B cell (primary cell): ENCODE measurements at regions not wholly inside any gene's neighbourhood (a gene's known extent, or its start where the extent isn't known, plus 50 kb on each side); places are given as distances from the start of the nearest gene placed in this dataset.

Source experiments
- ATAC-seq: fragments of 200-7000 bp; cut with Tn5 transposase; one replicate; pipeline ENCODE4 v1.10.0; 2021; ENCODE audit warnings: low read depth, mild to moderate bottlenecking, moderate number of reproducible peaks, moderate library complexity
- CTCF ChIA-PET: fragments of 350-600 bp; sonication (Branson Sonifier 250); formaldehyde crosslinking; loops from one replicate; lab custom pipeline; 2021; ENCODE audit warnings: antibody characterized with exemption, inconsistent platforms; lab: Charles Lee
- POLR2A ChIA-PET: fragments of 350-600 bp; sonication (Branson Sonifier 250); formaldehyde crosslinking; loops from one replicate; lab custom pipeline; 2021; ENCODE audit warnings: antibody characterized with exemption; lab: Charles Lee
- DNase-seq: peaks from one replicate; pipeline ENCODE4 v3.0.0; 2013
- H2AFZ ChIP-seq: 2 replicates; pipeline ENCODE4 v1.6.1; 2012; ENCODE audit warnings: mild to moderate bottlenecking, low read depth, low read length; ENCODE audit not compliant: insufficient read depth, poor library complexity, severe bottlenecking
- H3K27ac ChIP-seq, 2 donors: 1 replicate in 1 of 2; 2 replicates in 1 of 2; pipeline ENCODE4 v1.5.1; 2012 to 2013; ENCODE audit warnings: low read length in 2 of 2, mild to moderate bottlenecking in 2 of 2, moderate library complexity in 1 of 2
- H3K27me3 ChIP-seq, 4 experiments: fragments of 200-600 bp in 1 of 4; sonication (generic) in 1 of 4; replicated peaks in 1 of 4; 1 replicate in 2 of 4; 2 replicates in 2 of 4; pipeline versions ENCODE4 v1.6.1 to v1.7.0; 2013 to 2016; ENCODE audit warnings: low read length in 3 of 4, mild to moderate bottlenecking in 2 of 4, mixed read lengths in 1 of 4, moderate library complexity in 1 of 4; ENCODE audit not compliant: insufficient read depth in 4 of 4, control insufficient read depth in 3 of 4; ENCODE audit errors: control extremely low read depth in 1 of 4
- H3K36me3 ChIP-seq, 2 experiments: replicated peaks in 1 of 2; 1 replicate in 1 of 2; 2 replicates in 1 of 2; pipeline versions ENCODE4 v1.6.1 to v1.7.1; 2013; ENCODE audit warnings: low read length in 1 of 2; ENCODE audit not compliant: insufficient read depth in 2 of 2, control insufficient read depth in 1 of 2; ENCODE audit errors: control extremely low read depth in 1 of 2, extremely low read depth in 1 of 2
- H3K4me1 ChIP-seq, 2 donors: fragments of 200-600 bp in 1 of 2; sonication (generic) in 1 of 2; 1 replicate in 1 of 2; 2 replicates in 1 of 2; pipeline versions ENCODE4 v1.5.1 to v1.6.1; 2013 to 2017; ENCODE audit warnings: low read length in 2 of 2; ENCODE audit not compliant: control insufficient read depth in 2 of 2, insufficient read depth in 2 of 2
- H3K4me2 ChIP-seq: replicated peaks from 2 replicates; pipeline ENCODE3; 2012; ENCODE audit warnings: mild to moderate bottlenecking, low read depth, low read length; ENCODE audit not compliant: poor library complexity, severe bottlenecking
- H3K4me3 ChIP-seq, 5 experiments: fragments of 200-600 bp in 1 of 5; sonication (generic) in 1 of 5; 1 replicate in 3 of 5; 2 replicates in 2 of 5; pipeline versions ENCODE4 v1.5.1 to v1.7.0; 2011 to 2016; ENCODE audit warnings: low read length in 4 of 5, mild to moderate bottlenecking in 4 of 5, low read depth in 2 of 5, control low read depth in 1 of 5, moderate library complexity in 1 of 5; ENCODE audit not compliant: insufficient read depth in 1 of 5; ENCODE audit errors: control extremely low read depth in 1 of 5, extremely low read depth in 1 of 5
- H3K79me2 ChIP-seq: fragments of 200-600 bp; sonication (generic); one replicate; pipeline ENCODE4 v1.6.0; 2016; ENCODE audit warnings: low read length; ENCODE audit not compliant: control insufficient read depth, insufficient read depth
- H3K9ac ChIP-seq: fragments of 200-600 bp; sonication (generic); 2 replicates; pipeline ENCODE4 v1.6.1; 2017; ENCODE audit warnings: mild to moderate bottlenecking, low read length, moderate library complexity
- H3K9me3 ChIP-seq, 3 donors: one replicate each; pipeline versions ENCODE4 v1.6.1 to v1.7.1; 2013; ENCODE audit warnings: low read length in 2 of 3; ENCODE audit not compliant: control insufficient read depth in 2 of 3, insufficient read depth in 1 of 3; ENCODE audit errors: control extremely low read depth in 1 of 3
- H4K20me1 ChIP-seq: 2 replicates; pipeline ENCODE4 v1.6.0; 2012; ENCODE audit warnings: mild to moderate bottlenecking, low read length; ENCODE audit not compliant: insufficient read depth, control insufficient read depth, poor library complexity, severe bottlenecking
- H3K27ac Mint-ChIP-seq: one replicate; pipeline ENCODE4 v1.8.0; 2021; ENCODE audit warnings: mixed read lengths
- H3K27me3 Mint-ChIP-seq: one replicate; pipeline ENCODE4 v1.8.0; 2021; ENCODE audit warnings: mixed read lengths
- H3K4me1 Mint-ChIP-seq: one replicate; pipeline ENCODE4 v1.8.0; 2021; ENCODE audit warnings: mixed read lengths
- H3K4me3 Mint-ChIP-seq: one replicate; pipeline ENCODE4 v1.8.0; 2021; ENCODE audit warnings: mixed read lengths
- H3K9me3 Mint-ChIP-seq: one replicate; pipeline ENCODE4 v1.8.0; 2022; ENCODE audit warnings: mixed read lengths; ENCODE audit not compliant: insufficient read depth
- CTCF ChIP-seq: fragments of 200-600 bp; IDR thresholded peaks from one replicate; pipeline ENCODE4 v1.8.0; 2022; ENCODE audit warnings: antibody characterized with exemption, mild to moderate bottlenecking
- EZH2 ChIP-seq: IDR thresholded peaks from 2 replicates; pipeline ENCODE4 v1.6.1; 2012; ENCODE audit warnings: borderline replicate concordance, low read depth, mild to moderate bottlenecking, moderate library complexity, low read length; ENCODE audit not compliant: insufficient read depth, poor library complexity, severe bottlenecking
- WGBS: methylation state at CpG from one replicate; pipeline ENCODE4 v1.1.5; 2013; ENCODE audit warnings: missing lambda C conversion rate; ENCODE audit not compliant: insufficient coverage; 5-methylcytosine and 5-hydroxymethylcytosine counted together
- intact Hi-C: fragments of 100-400 bp; cut with micrococcal nuclease; formaldehyde crosslinking; loops from one replicate; pipeline ENCODE4 v1.10.0; 2022

GRCh38 chrY:12410696-12411095 is 290.3 kb upstream of the USP9Y start:
- POLR2A ChIA-PET: no interaction called here
- H3K36me3 ChIP-seq: no peaks in the 10 kb centered on the region
- H3K27me3 Mint-ChIP-seq: no peaks in the 10 kb centered on the region
- WGBS: 92% methylated on average over 2 of the region's 3 CpGs
- H3K9me3 ChIP-seq: no peaks in the 10 kb centered on the region
- no peak for DNase-seq
- no peak for ATAC-seq
- no peaks in the 10 kb centered on the region for H3K27me3 ChIP-seq
- H3K4me1 ChIP-seq: no peaks in the 10 kb centered on the region
- H4K20me1 ChIP-seq: no peaks in the 10 kb centered on the region
- no peak overlapping the region for H3K27ac ChIP-seq
- no peak overlapping the region for H3K4me3 ChIP-seq
- no peaks in the 10 kb centered on the region for H3K79me2 ChIP-seq
- no peak overlapping the region for H2AFZ ChIP-seq
- no peak for TF ChIP-seq EZH2
- TF ChIP-seq CTCF: no peak
- no peak overlapping the region for H3K9ac ChIP-seq
- H3K4me2 ChIP-seq: no peak overlapping the region
- H3K4me1 Mint-ChIP-seq: no peaks in the 10 kb centered on the region
- H3K9me3 Mint-ChIP-seq: no peaks in the 10 kb centered on the region
- no peak overlapping the region for H3K27ac Mint-ChIP-seq
- intact Hi-C loops: no loop called here
- CTCF ChIA-PET: no interaction called here
- H3K4me3 Mint-ChIP-seq: no peak overlapping the region

- no peak overlapping the region for H3K4me3 ChIP-seq
- ChIA-PET POLR2A (no interaction called here), CTCF (no interaction called here)
- H3K4me1 ChIP-seq: no peaks in the 10 kb centered on the region
- H3K27me3 ChIP-seq: peaks cover 0 to 4% (median 0%) of the 10 kb centered on the region in 4 experiments
- WGBS: 7% methylated on average over 36 of the region's 60 CpGs
- no peaks in the 10 kb centered on the region for H3K9me3 ChIP-seq
- Mint-ChIP-seq H3K27me3 (peaks cover 4% of the 10 kb centered on the region), H3K27ac (no peak overlapping the region), H3K9me3 (no peaks in the 10 kb centered on the region), H3K4me3 (no peak overlapping the region), H3K4me1 (no peaks in the 10 kb centered on the region)
- no peaks in the 10 kb centered on the region for H3K36me3 ChIP-seq
- intact Hi-C loops: no loop called here
- H3K27ac ChIP-seq: no peak overlapping the region
- DNase-seq (no peak), ATAC-seq (no peak)
- H3K79me2 ChIP-seq: no peaks in the 10 kb centered on the region
- no peak overlapping the region for H3K4me2 ChIP-seq
- no peak overlapping the region for H2AFZ ChIP-seq
- no peaks in the 10 kb centered on the region for H4K20me1 ChIP-seq
- H3K9ac ChIP-seq: no peak overlapping the region
- TF ChIP-seq EZH2 (no peak), CTCF (no peak)
These were observed 279.8 kb upstream of the USP9Y start for GRCh38 chrY:12421072-12421787.
